ENCODE measurements at regions not wholly inside any gene's neighbourhood (a gene's known extent, or its start where the extent isn't known, plus 50 kb on each side); places are given as distances from the start of the nearest gene placed in this dataset.

DNA sequence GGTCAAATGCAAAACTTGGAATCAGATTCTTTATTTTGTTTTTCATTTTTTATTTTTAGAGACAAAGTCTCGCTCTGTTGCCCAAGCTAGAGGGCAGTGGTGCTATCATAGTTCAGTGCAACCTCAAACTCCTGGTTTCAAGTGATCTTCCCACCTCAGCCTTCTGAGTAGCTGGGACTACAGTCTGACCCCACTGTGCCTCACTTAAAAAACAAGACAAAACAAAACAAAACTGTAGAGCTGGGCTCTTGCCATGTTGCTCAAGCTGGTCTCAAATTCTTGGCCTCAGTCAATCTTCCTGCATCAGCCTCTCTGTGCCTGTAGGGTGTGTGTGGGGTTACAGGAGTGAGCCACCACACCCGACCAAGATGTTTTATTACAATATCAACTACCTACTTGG lies 396.0 kb upstream of the USP24 start:
- Histone ChIP-seq H2AFZ (ENCODE audit: low read length) (no peak overlapping the region), H3K36me3 (ENCODE audit: insufficient read depth, low read length) (no peaks in the 10 kb centered on the region), H3K79me2 (ENCODE audit: insufficient read depth, low read depth, low read length) (no peaks in the 10 kb centered on the region), H3K9me2 (ENCODE audit: insufficient read depth, low read length) (no peaks in the 10 kb centered on the region), H4K20me1 (ENCODE audit: insufficient read depth, low read length) (no peaks in the 10 kb centered on the region), H3K4me2 (ENCODE audit: low read length) (no peak overlapping the region), H3K4me1 (ENCODE audit: insufficient read depth, low read length, poor library complexity, severe bottlenecking) (no peaks in the 10 kb centered on the region), H3K4me3 (ENCODE audit: low read depth, low read length, poor library complexity, severe bottlenecking) (no peak overlapping the region), H3K27ac (ENCODE audit: low read depth, low read length, poor library complexity, severe bottlenecking) (no peak overlapping the region), H3K9me3 (ENCODE audit: low read length) (no peaks in the 10 kb centered on the region)
- ChIA-PET POLR2A (no interaction called here), CTCF (ENCODE audit: unreplicated experiment) (no interaction called here)
- intact Hi-C loops (cut with micrococcal nuclease; ENCODE audit: unreplicated experiment): no loop called here
- no peak for DNase-seq (ENCODE audit: low spot score)
- TF ChIP-seq, protein P1, sequence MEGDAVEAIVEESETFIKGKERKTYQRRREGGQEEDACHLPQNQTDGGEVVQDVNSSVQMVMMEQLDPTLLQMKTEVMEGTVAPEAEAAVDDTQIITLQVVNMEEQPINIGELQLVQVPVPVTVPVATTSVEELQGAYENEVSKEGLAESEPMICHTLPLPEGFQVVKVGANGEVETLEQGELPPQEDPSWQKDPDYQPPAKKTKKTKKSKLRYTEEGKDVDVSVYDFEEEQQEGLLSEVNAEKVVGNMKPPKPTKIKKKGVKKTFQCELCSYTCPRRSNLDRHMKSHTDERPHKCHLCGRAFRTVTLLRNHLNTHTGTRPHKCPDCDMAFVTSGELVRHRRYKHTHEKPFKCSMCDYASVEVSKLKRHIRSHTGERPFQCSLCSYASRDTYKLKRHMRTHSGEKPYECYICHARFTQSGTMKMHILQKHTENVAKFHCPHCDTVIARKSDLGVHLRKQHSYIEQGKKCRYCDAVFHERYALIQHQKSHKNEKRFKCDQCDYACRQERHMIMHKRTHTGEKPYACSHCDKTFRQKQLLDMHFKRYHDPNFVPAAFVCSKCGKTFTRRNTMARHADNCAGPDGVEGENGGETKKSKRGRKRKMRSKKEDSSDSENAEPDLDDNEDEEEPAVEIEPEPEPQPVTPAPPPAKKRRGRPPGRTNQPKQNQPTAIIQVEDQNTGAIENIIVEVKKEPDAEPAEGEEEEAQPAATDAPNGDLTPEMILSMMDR (conservative IDR thresholded peaks at IDR 0.05; ENCODE audit: low read length): no peak
- TF ChIP-seq EZH2phosphoT487 (IDR thresholded peaks at IDR 0.05; ENCODE audit: borderline replicate concordance, low read depth, low read length): no peak
- BruUV-seq (replicated peaks): no TSS peak

DNA sequence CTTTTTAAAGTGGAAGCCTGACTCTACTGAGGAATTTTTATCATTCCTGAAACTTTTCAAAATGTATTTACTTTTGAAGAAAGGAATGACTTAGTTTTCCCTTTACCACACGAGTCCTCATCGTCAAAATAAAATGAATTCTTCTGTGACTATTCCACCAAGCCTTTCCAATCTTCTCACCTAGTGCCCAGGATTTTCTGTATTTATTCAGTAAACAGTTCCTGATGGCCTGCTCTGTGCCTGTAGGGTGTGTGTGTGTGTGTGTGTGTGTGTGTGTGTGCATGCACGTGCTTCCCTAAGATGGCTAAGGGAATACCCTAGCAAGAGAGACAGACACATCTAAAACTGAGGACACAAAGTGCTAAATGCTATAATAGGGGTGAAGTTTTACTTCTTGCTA lies 395.0 kb upstream of the USP24 start:
- BruUV-seq (replicated peaks): no TSS peak
- no peaks in the 10 kb centered on the region for H4K20me1 ChIP-seq (ENCODE audit: insufficient read depth, low read length)
- POLR2A ChIA-PET: no interaction called here
- H2AFZ ChIP-seq (ENCODE audit: low read length): no peak overlapping the region
- TF ChIP-seq, protein P1 (conservative IDR thresholded peaks at IDR 0.05; ENCODE audit: low read length): no peak
- TF ChIP-seq EZH2phosphoT487 (IDR thresholded peaks at IDR 0.05; ENCODE audit: borderline replicate concordance, low read depth, low read length): no peak
- no peaks in the 10 kb centered on the region for H3K9me2 ChIP-seq (ENCODE audit: insufficient read depth, low read length)
- no peak overlapping the region for H3K4me2 ChIP-seq (ENCODE audit: low read length)
- no peak for DNase-seq (ENCODE audit: low spot score)
- no peaks in the 10 kb centered on the region for H3K4me1 ChIP-seq (ENCODE audit: insufficient read depth, low read length, poor library complexity, severe bottlenecking)
- no peaks in the 10 kb centered on the region for H3K36me3 ChIP-seq (ENCODE audit: insufficient read depth, low read length)
- CTCF ChIA-PET (ENCODE audit: unreplicated experiment): no interaction called here
- intact Hi-C loops (cut with micrococcal nuclease; ENCODE audit: unreplicated experiment): no loop called here
- no peak overlapping the region for H3K4me3 ChIP-seq (ENCODE audit: low read depth, low read length, poor library complexity, severe bottlenecking)
- H3K27ac ChIP-seq (ENCODE audit: low read depth, low read length, poor library complexity, severe bottlenecking): no peak overlapping the region
- no peaks in the 10 kb centered on the region for H3K9me3 ChIP-seq (ENCODE audit: low read length)
- H3K79me2 ChIP-seq (ENCODE audit: insufficient read depth, low read depth, low read length): no peaks in the 10 kb centered on the region

DNA sequence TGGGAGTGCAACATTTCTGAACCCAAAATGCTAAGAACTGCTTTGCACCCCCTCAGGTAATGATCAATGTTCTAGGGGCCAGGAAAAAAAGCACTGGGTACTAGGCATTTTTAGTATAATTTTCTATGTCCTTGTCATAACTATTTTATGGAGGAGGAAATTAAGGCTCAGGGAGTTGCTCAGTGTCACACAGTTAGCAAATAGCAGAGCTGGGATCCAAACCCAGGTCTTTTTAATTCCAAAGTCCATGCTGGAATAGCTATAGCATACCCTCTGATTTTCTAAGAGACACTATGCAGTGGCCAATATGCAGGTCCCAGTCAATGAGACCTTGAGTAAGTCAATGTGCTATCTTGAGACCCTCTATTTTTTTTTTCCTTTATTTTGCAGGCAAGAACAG lies 394.5 kb upstream of the USP24 start:
- Histone ChIP-seq H3K9me3 (ENCODE audit: low read length) (no peaks in the 10 kb centered on the region), H2AFZ (ENCODE audit: low read length) (no peak overlapping the region), H3K9me2 (ENCODE audit: insufficient read depth, low read length) (no peaks in the 10 kb centered on the region), H3K36me3 (ENCODE audit: insufficient read depth, low read length) (no peaks in the 10 kb centered on the region), H4K20me1 (ENCODE audit: insufficient read depth, low read length) (no peaks in the 10 kb centered on the region), H3K4me1 (ENCODE audit: insufficient read depth, low read length, poor library complexity, severe bottlenecking) (no peaks in the 10 kb centered on the region), H3K27ac (ENCODE audit: low read depth, low read length, poor library complexity, severe bottlenecking) (no peak overlapping the region), H3K4me2 (ENCODE audit: low read length) (no peak overlapping the region), H3K4me3 (ENCODE audit: low read depth, low read length, poor library complexity, severe bottlenecking) (no peak overlapping the region), H3K79me2 (ENCODE audit: insufficient read depth, low read depth, low read length) (no peaks in the 10 kb centered on the region)
- ChIA-PET POLR2A (no interaction called here), CTCF (ENCODE audit: unreplicated experiment) (no interaction called here)
- no TSS peak for BruUV-seq (replicated peaks)
- DNase-seq (ENCODE audit: low spot score): no peak
- intact Hi-C loops (cut with micrococcal nuclease; ENCODE audit: unreplicated experiment): no loop called here
- TF ChIP-seq, protein P1 (conservative IDR thresholded peaks at IDR 0.05; ENCODE audit: low read length): no peak
- TF ChIP-seq EZH2phosphoT487 (IDR thresholded peaks at IDR 0.05; ENCODE audit: borderline replicate concordance, low read depth, low read length): no peak
